H1 (cell line): ENCODE measurements at regions not wholly inside any gene's neighbourhood (a gene's known extent, or its start where the extent isn't known, plus 50 kb on each side); places are given as distances from the start of the nearest gene placed in this dataset.

Experiments used
- CTCF ChIA-PET: fragments of 300-600 bp; sonication (Branson Sonifier 250); formaldehyde crosslinking; loops from one replicate; lab custom pipeline; 2021; ENCODE audit not compliant: partially characterized antibody; lab: Charles Lee
- POLR2A ChIA-PET: fragments of 300-600 bp; sonication (Branson Sonifier 250); formaldehyde crosslinking; loops from one replicate; lab custom pipeline; 2021; ENCODE audit warnings: inconsistent platforms; ENCODE audit not compliant: partially characterized antibody; lab: Charles Lee
- DNase-seq, 2 experiments: peaks; one replicate each; pipeline versions ENCODE4 v3.0.0 to v3.0.0-alpha.2; 2010 to 2022; ENCODE audit warnings: low spot score in 2 of 2, low read depth in 1 of 2, mixed read lengths in 1 of 2
- FAIRE-seq: peaks from 2 replicates; lab custom pipeline; 2011; peaks lifted over from hg19 to GRCh38; lab: Jason Lieb, UNC
- H2AFZ ChIP-seq: 2 replicates; pipeline ENCODE4 v1.8.1; 2012; ENCODE audit warnings: low read length, inconsistent platforms
- H2AK5ac ChIP-seq: 2 replicates; pipeline ENCODE4 v1.6.1; 2013; ENCODE audit warnings: low read depth, low read length
- H2BK120ac ChIP-seq: replicated peaks from 2 replicates; pipeline ENCODE3; 2013; ENCODE audit warnings: low read depth, low read length, inconsistent platforms
- H2BK12ac ChIP-seq: 2 replicates; pipeline ENCODE4 v1.6.1; 2013; ENCODE audit warnings: low read depth, low read length
- H2BK15ac ChIP-seq: 2 replicates; pipeline ENCODE4 v1.6.1; 2013; ENCODE audit warnings: low read length
- H2BK20ac ChIP-seq: 2 replicates; pipeline ENCODE4 v1.6.1; 2013; ENCODE audit warnings: low read length
- H2BK5ac ChIP-seq: 2 replicates; pipeline ENCODE4 v1.6.1; 2013; ENCODE audit warnings: low read depth, low read length
- H3K14ac ChIP-seq: 2 replicates; pipeline ENCODE4 v1.6.1; 2013; ENCODE audit warnings: inconsistent platforms; ENCODE audit not compliant: insufficient read length
- H3K18ac ChIP-seq: 2 replicates; pipeline ENCODE4 v1.6.1; 2013; ENCODE audit warnings: low read length; ENCODE audit errors: extremely low read depth
- H3K23ac ChIP-seq: 2 replicates; pipeline ENCODE4 v1.6.1; 2013; ENCODE audit warnings: inconsistent platforms; ENCODE audit not compliant: insufficient read length
- H3K23me2 ChIP-seq: 2 replicates; pipeline ENCODE4 v1.6.1; 2013; ENCODE audit warnings: low read depth, low read length
- H3K27ac ChIP-seq: 2 replicates; pipeline ENCODE4 v1.6.1; 2011; ENCODE audit warnings: low read depth, low read length, inconsistent platforms
- H3K27me3 ChIP-seq, 4 experiments: replicated peaks in 1 of 4; 1 replicate in 1 of 4; 2 replicates in 3 of 4; pipeline versions ENCODE4 v1.6.1 to v1.8.1; 2011 to 2013; ENCODE audit warnings: low read length in 3 of 4, mild to moderate bottlenecking in 3 of 4, inconsistent platforms in 2 of 4, mixed read lengths in 2 of 4, moderate library complexity in 1 of 4; ENCODE audit not compliant: control insufficient read depth in 3 of 4, insufficient read depth in 3 of 4; ENCODE audit errors: extremely low read depth in 1 of 4
- H3K36me3 ChIP-seq, 4 experiments: 2 replicates each; pipeline versions ENCODE4 v1.6.1 to v1.8.1; 2011 to 2013; ENCODE audit warnings: mild to moderate bottlenecking in 4 of 4, low read length in 3 of 4, moderate library complexity in 2 of 4, control low read depth in 1 of 4, inconsistent platforms in 1 of 4; ENCODE audit not compliant: insufficient read depth in 4 of 4, control insufficient read depth in 2 of 4
- H3K4ac ChIP-seq: replicated peaks from 2 replicates; pipeline ENCODE3; 2013; ENCODE audit warnings: low read length, low read depth, mixed read lengths, inconsistent platforms; ENCODE audit not compliant: insufficient read length
- H3K4me1 ChIP-seq, 4 experiments: replicated peaks in 1 of 4; 1 replicate in 1 of 4; 2 replicates in 3 of 4; pipeline versions ENCODE4 v1.6.1 to v1.8.1; 2011 to 2013; ENCODE audit warnings: low read length in 3 of 4, inconsistent platforms in 2 of 4, mixed read lengths in 1 of 4; ENCODE audit not compliant: insufficient read depth in 4 of 4, control insufficient read depth in 3 of 4
- H3K4me2 ChIP-seq, 2 experiments: 2 replicates each; pipeline versions ENCODE4 v1.6.1 to v1.8.1; 2011 to 2013; ENCODE audit warnings: low read depth in 2 of 2, low read length in 2 of 2, control low read depth in 1 of 2, inconsistent platforms in 1 of 2, mild to moderate bottlenecking in 1 of 2; ENCODE audit not compliant: insufficient read depth in 1 of 2
- H3K4me3 ChIP-seq, 4 experiments: fragments of 200-600, 300-600 bp in 1 of 4; sonication (generic), shearing (Covaris generic), sonication (Bioruptor Twin) in 1 of 4; 2 replicates each; pipeline versions ENCODE4 v1.5.1 to v1.8.1; 2011 to 2016; ENCODE audit warnings: low read length in 4 of 4, low read depth in 3 of 4, control low read depth in 2 of 4, inconsistent platforms in 2 of 4, mild to moderate bottlenecking in 2 of 4, mixed read lengths in 1 of 4, moderate library complexity in 1 of 4; ENCODE audit not compliant: insufficient read depth in 2 of 4; ENCODE audit errors: extremely low read depth in 1 of 4
- H3K56ac ChIP-seq: replicated peaks from 2 replicates; pipeline ENCODE3; 2013; ENCODE audit warnings: low read depth, mild to moderate bottlenecking, mixed read lengths, low read length, inconsistent platforms; ENCODE audit not compliant: insufficient read length
- H3K79me1 ChIP-seq: 2 replicates; pipeline ENCODE4 v1.6.1; 2013; ENCODE audit warnings: low read depth, low read length, control low read depth
- H3K79me2 ChIP-seq, 2 experiments: 2 replicates each; pipeline versions ENCODE4 v1.6.1 to v1.8.1; 2012 to 2013; ENCODE audit warnings: low read length in 2 of 2, mild to moderate bottlenecking in 2 of 2, inconsistent platforms in 1 of 2; ENCODE audit not compliant: insufficient read depth in 2 of 2, control insufficient read depth in 1 of 2
- H3K9ac ChIP-seq, 4 experiments: replicated peaks in 1 of 4; 1 replicate in 1 of 4; 2 replicates in 3 of 4; pipeline versions ENCODE4 v1.6.1 to v1.8.1; 2011 to 2013; ENCODE audit warnings: low read depth in 3 of 4, low read length in 3 of 4, control low read depth in 2 of 4, mild to moderate bottlenecking in 2 of 4, moderate library complexity in 2 of 4, inconsistent platforms in 1 of 4; ENCODE audit errors: extremely low read depth in 1 of 4
- H3K9me3 ChIP-seq, 2 experiments: 2 replicates each; pipeline versions ENCODE4 v1.6.1 to v1.8.1; 2012 to 2013; ENCODE audit warnings: mild to moderate bottlenecking in 2 of 2, moderate library complexity in 2 of 2, control low read depth in 1 of 2, inconsistent platforms in 1 of 2, low read depth in 1 of 2, low read length in 1 of 2, mixed read lengths in 1 of 2; ENCODE audit not compliant: insufficient read depth in 2 of 2
- H4K20me1 ChIP-seq, 2 experiments: replicated peaks in 1 of 2; 2 replicates each; pipeline versions ENCODE3 to v1.8.1; 2011 to 2013; ENCODE audit warnings: inconsistent platforms in 2 of 2, low read length in 2 of 2, mild to moderate bottlenecking in 1 of 2; ENCODE audit not compliant: insufficient read depth in 2 of 2, control insufficient read depth in 1 of 2
- H4K5ac ChIP-seq: 2 replicates; pipeline ENCODE4 v1.6.1; 2013; ENCODE audit warnings: low read length, low read depth, mixed read lengths, inconsistent platforms; ENCODE audit not compliant: insufficient read length
- H4K8ac ChIP-seq: 2 replicates; pipeline ENCODE4 v1.8.0; 2013; ENCODE audit warnings: mild to moderate bottlenecking, moderate library complexity, low read length, inconsistent platforms; ENCODE audit not compliant: insufficient read depth; ENCODE audit errors: extremely low read depth
- H4K91ac ChIP-seq: replicated peaks from 2 replicates; pipeline ENCODE3; 2013; ENCODE audit warnings: low read length, mixed read lengths, inconsistent platforms; ENCODE audit not compliant: insufficient read length
- BCL11A ChIP-seq, 2 experiments: IDR thresholded peaks; one replicate each; pipeline ENCODE4 v1.6.1; 2011; ENCODE audit warnings: low read depth in 2 of 2, low read length in 2 of 2, mild to moderate bottlenecking in 2 of 2
- CBX8 ChIP-seq: fragments of 300-800, 300-1000 bp; sonication (generic); IDR thresholded peaks from 2 replicates; pipeline ENCODE4 v1.7.1; 2016; ENCODE audit warnings: low read depth, low read length, borderline replicate concordance
- CHD2 ChIP-seq: IDR thresholded peaks from 2 replicates; pipeline ENCODE4 v1.6.1; 2012; ENCODE audit warnings: low read length, improper control_type of control experiment
- CREB1 ChIP-seq: IDR thresholded peaks from 2 replicates; pipeline ENCODE4 v1.6.1; 2012; ENCODE audit warnings: inconsistent platforms
- GTF2F1 ChIP-seq: IDR thresholded peaks from 2 replicates; pipeline ENCODE4 v1.6.1; 2012; ENCODE audit warnings: low read depth, low read length, improper control_type of control experiment, borderline replicate concordance
- HDAC2 ChIP-seq, 2 experiments: fragments of 300-600 bp in 1 of 2; sonication (generic) in 1 of 2; IDR thresholded peaks; 2 replicates each; pipeline ENCODE4 v1.6.1; 2011 to 2012; ENCODE audit warnings: low read depth in 2 of 2, low read length in 2 of 2, mild to moderate bottlenecking in 2 of 2, moderate library complexity in 2 of 2, borderline replicate concordance in 1 of 2, inconsistent platforms in 1 of 2
- POU5F1 ChIP-seq: IDR thresholded peaks from 2 replicates; pipeline ENCODE4 v1.6.1; 2011; ENCODE audit warnings: low read depth, mild to moderate bottlenecking, low read length, moderate library complexity
- RAD21 ChIP-seq, 2 experiments: IDR thresholded peaks in 1 of 2; conservative IDR thresholded peaks in 1 of 2; 2 replicates each; pipeline ENCODE4 v1.6.1; 2011; ENCODE audit warnings: low read depth in 2 of 2, low read length in 2 of 2, improper control_type of control experiment in 1 of 2, inconsistent platforms in 1 of 2, mild to moderate bottlenecking in 1 of 2, moderate library complexity in 1 of 2
- RBBP5 ChIP-seq: IDR thresholded peaks from 2 replicates; pipeline ENCODE4 v1.7.1; 2012; ENCODE audit warnings: low read depth, mild to moderate bottlenecking, inconsistent platforms, low read length, moderate library complexity, borderline replicate concordance
- RFX5 ChIP-seq: IDR thresholded peaks from 2 replicates; pipeline ENCODE4 v1.6.1; 2011; ENCODE audit warnings: low read depth, low read length, improper control_type of control experiment, borderline replicate concordance
- RNF2 ChIP-seq: fragments of 200-900, 300-1000 bp; sonication (generic); IDR thresholded peaks from 2 replicates; pipeline ENCODE4 v1.7.1; 2016; ENCODE audit warnings: borderline replicate concordance, low read depth, mild to moderate bottlenecking, antibody characterized with exemption, low read length; ENCODE audit not compliant: poor library complexity, severe bottlenecking; ENCODE audit errors: missing control alignments
- SP1 ChIP-seq: IDR thresholded peaks from 2 replicates; pipeline ENCODE4 v1.6.1; 2011; ENCODE audit warnings: low read depth, low read length
- SP4 ChIP-seq: IDR thresholded peaks from 2 replicates; pipeline ENCODE4 v1.6.1; 2012; ENCODE audit warnings: low read length, inconsistent platforms
- TAF7 ChIP-seq: optimal IDR thresholded peaks from 2 replicates; pipeline ENCODE3; 2011; ENCODE audit warnings: low read depth, mild to moderate bottlenecking, inconsistent platforms, low read length, moderate library complexity, borderline replicate concordance
- TBP ChIP-seq: IDR thresholded peaks from 2 replicates; pipeline ENCODE4 v1.6.1; 2011; ENCODE audit warnings: low read depth, low read length, improper control_type of control experiment
- WGBS, 2 experiments: shearing (Covaris generic) in 1 of 2; methylation state at CpG; one replicate each; pipeline versions ENCODE4 v1.1.6 to v1.1.7; 2013 to 2015; ENCODE audit warnings: low lambda C conversion rate in 2 of 2, mixed read lengths in 2 of 2, inconsistent platforms in 1 of 2, low coverage in 1 of 2, missing lambda C conversion rate in 1 of 2; ENCODE audit not compliant: insufficient replicate concordance in 2 of 2, insufficient coverage in 1 of 2, insufficient read length in 1 of 2; ENCODE audit errors: extremely low coverage in 1 of 2, missing lambda C conversion rate in 1 of 2; 5-methylcytosine and 5-hydroxymethylcytosine counted together

GRCh38 chr2:145034511-145034910, 514.6 kb upstream of the ZEB2 start:
- 100% methylated on average over 1 of the region's 1 CpG; no CpG with 5 or more reads in 1 of the 2 experiments for WGBS, 2 experiments
- Histone ChIP-seq H3K4ac (no peak overlapping the region), H3K27me3 (no peaks in the 10 kb centered on the region), H4K20me1 (no peaks in the 10 kb centered on the region), H2BK15ac (no peak overlapping the region), H3K23me2 (no peaks in the 10 kb centered on the region), H3K14ac (no peak overlapping the region), H3K4me2 (no peak overlapping the region), H2AK5ac (no peak overlapping the region), H3K23ac (no peak overlapping the region), H3K36me3 (no peaks in the 10 kb centered on the region), H3K27ac (no peak overlapping the region), H2AFZ (no peak overlapping the region), H4K5ac (no peak overlapping the region), H3K79me1 (no peaks in the 10 kb centered on the region), H2BK20ac (no peak overlapping the region), H4K91ac (no peak overlapping the region), H3K18ac (no peak overlapping the region), H2BK12ac (no peak overlapping the region), H4K8ac (no peak overlapping the region), H2BK5ac (no peak overlapping the region), H2BK120ac (no peak overlapping the region), H3K56ac (no peak overlapping the region), H3K79me2 (no peaks in the 10 kb centered on the region), H3K4me1 (0 out of 7 replicates have a peak, but pooled peaks cover 0 to 1% (median 0%) of the 10 kb centered on the region in 4 experiments), H3K4me3 (no peak overlapping the region), H3K9ac (no peak overlapping the region), H3K9me3 (no peaks in the 10 kb centered on the region; a peak in 1 of 4 replicates)
- FAIRE-seq = no peak
- DNase-seq = no peak
- ChIA-PET CTCF (no interaction called here), POLR2A (no interaction called here)
- TF ChIP-seq HDAC2 (IDR thresholded peaks at IDR 0.05; ENCODE audit: borderline replicate concordance in 1 of 2, low read depth in 2 of 2, low read length in 2 of 2) (no peak), RBBP5 (no peak), SP1 (no peak), GTF2F1 (no peak), BCL11A (IDR thresholded peaks at IDR 0.05; ENCODE audit: low read depth in 2 of 2, low read length in 2 of 2) (no peak), RNF2 (no peak), RFX5 (no peak), CREB1 (no peak), TBP (no peak), TAF7 (no peak), RAD21 (IDR thresholded peaks at IDR 0.05 in 1 of 2, conservative IDR thresholded peaks at IDR 0.05 in 1 of 2; ENCODE audit: low read depth in 2 of 2, low read length in 2 of 2) (no peak), CBX8 (no peak), POU5F1 (no peak), CHD2 (no peak), SP4 (no peak)
